ENCODE measurements at regions not wholly inside any gene's neighbourhood (a gene's known extent, or its start where the extent isn't known, plus 50 kb on each side); places are given as distances from the start of the nearest gene placed in this dataset.

DNA sequence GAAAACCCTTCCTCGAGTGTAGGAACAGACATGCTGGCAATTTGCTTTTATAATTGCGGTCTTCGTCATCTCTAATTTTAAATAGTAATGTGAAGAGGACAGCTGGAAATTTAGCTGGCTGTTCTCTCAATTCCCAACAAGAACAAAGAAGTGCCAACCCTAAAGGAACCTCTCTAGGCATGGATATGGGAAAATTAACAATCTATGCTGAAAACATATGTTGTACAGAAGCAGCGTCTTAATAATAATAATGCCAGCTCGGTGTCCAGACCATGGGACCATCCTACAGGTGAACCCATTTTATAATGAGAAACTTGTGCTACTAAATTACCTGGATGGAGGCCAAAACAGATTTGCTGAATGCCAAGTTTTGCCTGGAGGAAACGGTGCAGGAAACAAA, 641.4 kb upstream of the MGMT start:
- no peak for ATAC-seq (ENCODE audit: low read depth)
- Mint-ChIP-seq H3K36me3 (ENCODE audit: low read depth) (no peaks in the 10 kb centered on the region), H3K4me1 (no peaks in the 10 kb centered on the region), H3K27me3 (no peaks in the 10 kb centered on the region), H3K9me3 (no peaks in the 10 kb centered on the region), H3K27ac (no peak overlapping the region), H3K4me3 (no peak overlapping the region)
- DNase-seq: no peak
- POLR2A ChIA-PET: no interaction called here
- CTCF ChIA-PET: no interaction called here
- intact Hi-C loops (cut with micrococcal nuclease): no loop called here
- TF ChIP-seq, protein P1, sequence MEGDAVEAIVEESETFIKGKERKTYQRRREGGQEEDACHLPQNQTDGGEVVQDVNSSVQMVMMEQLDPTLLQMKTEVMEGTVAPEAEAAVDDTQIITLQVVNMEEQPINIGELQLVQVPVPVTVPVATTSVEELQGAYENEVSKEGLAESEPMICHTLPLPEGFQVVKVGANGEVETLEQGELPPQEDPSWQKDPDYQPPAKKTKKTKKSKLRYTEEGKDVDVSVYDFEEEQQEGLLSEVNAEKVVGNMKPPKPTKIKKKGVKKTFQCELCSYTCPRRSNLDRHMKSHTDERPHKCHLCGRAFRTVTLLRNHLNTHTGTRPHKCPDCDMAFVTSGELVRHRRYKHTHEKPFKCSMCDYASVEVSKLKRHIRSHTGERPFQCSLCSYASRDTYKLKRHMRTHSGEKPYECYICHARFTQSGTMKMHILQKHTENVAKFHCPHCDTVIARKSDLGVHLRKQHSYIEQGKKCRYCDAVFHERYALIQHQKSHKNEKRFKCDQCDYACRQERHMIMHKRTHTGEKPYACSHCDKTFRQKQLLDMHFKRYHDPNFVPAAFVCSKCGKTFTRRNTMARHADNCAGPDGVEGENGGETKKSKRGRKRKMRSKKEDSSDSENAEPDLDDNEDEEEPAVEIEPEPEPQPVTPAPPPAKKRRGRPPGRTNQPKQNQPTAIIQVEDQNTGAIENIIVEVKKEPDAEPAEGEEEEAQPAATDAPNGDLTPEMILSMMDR (IDR thresholded peaks at IDR 0.05): no peak

DNA sequence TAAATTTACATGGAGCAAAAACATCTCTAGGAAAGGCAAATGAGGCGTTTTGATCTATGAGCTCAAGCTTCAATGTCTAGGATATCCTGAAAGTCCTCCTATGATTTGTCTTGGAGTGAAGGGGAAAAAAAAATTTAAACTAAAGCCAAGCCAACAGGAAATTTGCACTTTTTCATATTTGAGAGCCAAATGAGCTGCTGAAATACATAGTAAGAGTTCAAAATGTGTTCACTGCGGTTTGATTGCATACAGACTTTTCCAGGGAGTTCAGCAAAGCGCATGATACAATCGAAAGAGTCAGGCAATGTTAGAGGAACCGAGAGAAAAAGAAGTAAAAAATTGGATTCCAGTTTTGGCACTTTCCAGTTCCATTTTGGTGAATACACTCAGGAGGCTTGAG, 633.4 kb upstream of the MGMT start:
- Mint-ChIP-seq H3K9me3 (no peaks in the 10 kb centered on the region), H3K4me3 (no peak overlapping the region), H3K36me3 (ENCODE audit: low read depth) (no peaks in the 10 kb centered on the region), H3K27ac (no peak overlapping the region), H3K27me3 (no peaks in the 10 kb centered on the region), H3K4me1 (no peaks in the 10 kb centered on the region)
- ATAC-seq (ENCODE audit: low read depth) (no peak), DNase-seq (no peak)
- TF ChIP-seq, protein P1 (IDR thresholded peaks at IDR 0.05): no peak
- ChIA-PET POLR2A (no interaction called here), CTCF (no interaction called here)
- intact Hi-C loops (cut with micrococcal nuclease): no loop called here

DNA sequence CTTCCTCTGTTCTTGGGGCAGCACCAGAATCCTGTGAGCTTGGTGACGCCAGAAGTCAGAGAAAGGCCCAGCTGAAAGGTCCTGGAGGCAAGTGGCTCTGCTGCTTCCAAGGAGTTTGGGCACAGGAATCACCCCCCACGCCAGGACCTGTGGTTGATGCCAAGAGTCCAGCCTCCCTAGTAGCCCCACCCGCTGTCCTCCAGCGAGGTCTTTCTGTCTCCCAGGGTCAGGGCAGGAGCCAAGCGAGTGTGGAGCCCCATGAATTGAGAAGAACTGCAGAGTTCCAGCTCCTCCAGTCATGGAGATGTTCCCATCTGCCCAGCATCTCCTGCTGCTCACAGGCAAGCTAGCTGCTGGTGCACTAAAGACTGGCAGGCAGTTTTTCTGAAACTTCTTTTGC, 631.7 kb upstream of the MGMT start:
- no peaks in the 10 kb centered on the region for H3K27me3 Mint-ChIP-seq
- H3K4me1 Mint-ChIP-seq: no peaks in the 10 kb centered on the region
- H3K36me3 Mint-ChIP-seq (ENCODE audit: low read depth): no peaks in the 10 kb centered on the region
- ATAC-seq (ENCODE audit: low read depth) (no peak), DNase-seq (no peak)
- no peaks in the 10 kb centered on the region for H3K9me3 Mint-ChIP-seq
- no peak overlapping the region for H3K27ac Mint-ChIP-seq
- ChIA-PET CTCF (no interaction called here), POLR2A (no interaction called here)
- no peak overlapping the region for H3K4me3 Mint-ChIP-seq
- intact Hi-C loops (cut with micrococcal nuclease): no loop called here
- TF ChIP-seq, protein P1 (IDR thresholded peaks at IDR 0.05): no peak

DNA sequence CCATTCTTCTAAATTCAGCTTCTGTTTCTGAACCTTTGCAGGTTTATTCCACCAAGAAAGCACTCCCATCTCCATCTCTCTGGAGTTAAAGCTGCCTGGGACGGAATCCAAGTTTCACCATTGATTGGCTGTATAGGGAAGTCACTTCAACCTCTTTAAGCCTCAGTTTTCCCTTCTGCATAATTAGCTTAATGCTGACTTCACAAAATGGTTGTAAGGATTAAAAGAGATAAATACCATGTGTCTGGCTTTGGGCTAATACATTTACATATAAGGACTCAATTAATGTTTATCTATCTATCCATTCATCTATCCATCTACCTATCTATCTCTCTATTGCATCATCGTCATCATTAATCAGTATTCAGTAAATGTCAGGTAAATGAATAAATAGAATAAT, 629.6 kb upstream of the MGMT start:
- TF ChIP-seq, protein P1 (IDR thresholded peaks at IDR 0.05): no peak
- H3K9me3 Mint-ChIP-seq: no peaks in the 10 kb centered on the region
- DNase-seq (no peak), ATAC-seq (ENCODE audit: low read depth) (no peak)
- H3K27me3 Mint-ChIP-seq: peaks cover 6% of the 10 kb centered on the region
- no peaks in the 10 kb centered on the region for H3K36me3 Mint-ChIP-seq (ENCODE audit: low read depth)
- POLR2A ChIA-PET: no interaction called here
- intact Hi-C loops (cut with micrococcal nuclease): no loop called here
- CTCF ChIA-PET: no interaction called here
- no peaks in the 10 kb centered on the region for H3K4me1 Mint-ChIP-seq
- H3K4me3 Mint-ChIP-seq: no peak overlapping the region
- H3K27ac Mint-ChIP-seq: no peak overlapping the region

DNA sequence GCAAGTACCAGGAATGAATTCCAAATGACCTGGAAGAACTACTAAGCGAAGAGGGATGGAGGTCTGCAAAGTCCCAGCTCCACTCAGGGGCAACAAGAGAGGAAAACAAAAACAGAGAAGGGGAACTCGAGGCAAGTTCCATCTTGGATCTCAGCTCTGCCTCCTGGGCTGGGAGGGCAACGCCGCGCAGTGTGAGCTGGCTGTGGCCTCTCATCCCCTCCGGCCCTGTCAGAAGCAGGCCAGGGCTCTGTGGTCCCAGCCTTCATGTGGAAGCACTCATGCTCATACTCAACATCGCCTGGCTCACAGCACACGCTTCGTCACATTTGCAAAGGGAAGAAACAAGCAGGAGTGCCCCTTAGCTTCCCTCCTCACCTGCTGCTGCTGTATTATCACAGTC, 627.9 kb upstream of the MGMT start:
- Mint-ChIP-seq H3K36me3 (ENCODE audit: low read depth) (no peaks in the 10 kb centered on the region), H3K4me3 (no peak overlapping the region), H3K9me3 (no peaks in the 10 kb centered on the region), H3K27ac (no peak overlapping the region), H3K4me1 (no peaks in the 10 kb centered on the region), H3K27me3 (peaks cover 6% of the 10 kb centered on the region)
- DNase-seq (no peak), ATAC-seq (ENCODE audit: low read depth) (no peak)
- POLR2A ChIA-PET: no interaction called here
- CTCF ChIA-PET: no interaction called here
- intact Hi-C loops (cut with micrococcal nuclease): no loop called here
- TF ChIP-seq, protein P1 (IDR thresholded peaks at IDR 0.05): no peak
